ENCODE measurements at regions not wholly inside any gene's neighbourhood (a gene's known extent, or its start where the extent isn't known, plus 50 kb on each side); places are given as distances from the start of the nearest gene placed in this dataset.

DNA sequence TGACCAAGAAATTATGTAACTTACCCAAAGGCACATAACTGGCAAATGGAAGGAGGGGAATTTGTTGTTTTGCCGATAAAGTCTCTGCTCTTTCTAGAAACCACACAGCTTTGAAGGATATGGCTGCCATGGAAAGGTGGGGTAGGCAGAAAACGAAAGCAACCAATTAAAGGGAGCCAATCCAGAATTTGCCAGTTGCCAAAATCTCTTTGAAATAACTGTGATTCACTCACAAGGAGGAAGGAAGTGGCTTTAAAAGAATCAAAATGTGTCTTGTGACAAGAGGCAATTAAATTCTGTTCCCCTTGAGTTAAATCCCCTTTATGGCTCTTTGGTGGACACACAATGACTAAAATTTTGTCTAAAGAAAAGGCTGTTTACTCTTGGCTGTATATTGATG lies 61.2 kb upstream of the CCDC190 start:
- no peak for DNase-seq

DNA sequence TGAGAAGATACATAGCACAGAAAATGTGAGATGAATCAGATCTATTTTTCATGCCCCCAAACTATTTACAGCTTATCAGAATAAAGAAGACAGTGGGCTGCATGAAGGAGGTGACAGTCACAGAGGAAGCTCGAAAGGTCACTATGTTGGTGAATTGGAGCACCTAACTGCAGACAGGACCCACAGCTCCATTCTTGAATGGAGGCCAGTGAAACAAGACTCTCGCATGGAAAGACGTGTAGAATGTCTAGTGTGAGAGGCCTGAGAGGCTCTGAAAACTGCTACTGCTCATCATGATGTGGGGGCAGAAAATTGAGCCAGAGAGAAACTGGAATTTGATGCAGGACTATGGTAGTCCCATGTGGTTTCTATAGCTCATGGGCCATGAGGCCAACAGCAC lies 60.3 kb upstream of the CCDC190 start:
- no peak for DNase-seq

DNA sequence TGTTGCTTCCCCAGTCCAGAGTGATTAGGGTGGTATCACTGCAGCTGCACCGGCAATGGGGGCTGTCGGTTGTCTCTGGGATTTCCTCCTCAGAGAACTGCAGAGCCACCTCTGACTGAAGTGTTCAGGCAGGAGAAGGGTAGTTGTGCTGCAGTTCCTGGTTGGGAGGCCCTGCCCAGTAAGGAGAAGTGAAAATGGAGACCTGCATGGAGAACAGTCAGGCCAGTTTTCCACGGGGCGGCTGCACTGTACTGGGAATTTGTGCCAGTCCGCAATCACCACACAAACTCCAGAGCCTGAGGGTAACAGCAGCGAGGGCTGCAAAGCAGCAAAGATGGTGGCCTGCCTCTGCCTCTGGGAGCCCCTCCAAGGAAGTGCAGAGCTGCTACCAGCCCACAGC lies 58.1 kb upstream of the CCDC190 start:
- DNase-seq: no peak

DNA sequence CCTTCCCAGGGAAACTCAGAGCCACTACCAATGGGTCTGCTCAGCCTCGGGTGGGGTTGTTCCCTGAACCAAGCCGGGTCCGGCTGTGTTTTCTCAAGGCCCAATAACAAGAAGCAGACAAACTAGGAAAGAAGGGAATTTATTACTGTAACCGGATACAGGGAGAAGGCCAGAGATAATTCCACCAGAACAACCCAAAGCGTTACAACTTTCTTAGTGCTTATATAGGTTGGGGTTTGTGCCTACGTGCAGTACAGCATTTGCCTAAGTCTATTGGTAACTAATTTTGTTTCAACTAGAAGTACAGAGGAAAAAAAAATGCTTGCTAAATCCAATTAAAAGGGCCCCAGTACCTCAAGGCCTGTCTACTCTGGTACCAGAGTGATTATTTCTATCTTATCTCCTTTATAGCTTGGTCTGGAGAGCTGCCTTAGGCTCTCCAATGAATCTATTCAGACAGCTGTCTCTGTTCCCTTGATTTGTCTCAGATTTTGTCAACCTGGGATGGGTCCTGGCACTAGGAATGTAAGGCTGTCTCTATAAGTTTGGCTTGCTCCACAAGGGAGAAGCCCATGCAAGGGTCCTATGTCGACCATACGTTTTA lies 57.3 kb upstream of the CCDC190 start:
- DNase-seq: no peak

DNA sequence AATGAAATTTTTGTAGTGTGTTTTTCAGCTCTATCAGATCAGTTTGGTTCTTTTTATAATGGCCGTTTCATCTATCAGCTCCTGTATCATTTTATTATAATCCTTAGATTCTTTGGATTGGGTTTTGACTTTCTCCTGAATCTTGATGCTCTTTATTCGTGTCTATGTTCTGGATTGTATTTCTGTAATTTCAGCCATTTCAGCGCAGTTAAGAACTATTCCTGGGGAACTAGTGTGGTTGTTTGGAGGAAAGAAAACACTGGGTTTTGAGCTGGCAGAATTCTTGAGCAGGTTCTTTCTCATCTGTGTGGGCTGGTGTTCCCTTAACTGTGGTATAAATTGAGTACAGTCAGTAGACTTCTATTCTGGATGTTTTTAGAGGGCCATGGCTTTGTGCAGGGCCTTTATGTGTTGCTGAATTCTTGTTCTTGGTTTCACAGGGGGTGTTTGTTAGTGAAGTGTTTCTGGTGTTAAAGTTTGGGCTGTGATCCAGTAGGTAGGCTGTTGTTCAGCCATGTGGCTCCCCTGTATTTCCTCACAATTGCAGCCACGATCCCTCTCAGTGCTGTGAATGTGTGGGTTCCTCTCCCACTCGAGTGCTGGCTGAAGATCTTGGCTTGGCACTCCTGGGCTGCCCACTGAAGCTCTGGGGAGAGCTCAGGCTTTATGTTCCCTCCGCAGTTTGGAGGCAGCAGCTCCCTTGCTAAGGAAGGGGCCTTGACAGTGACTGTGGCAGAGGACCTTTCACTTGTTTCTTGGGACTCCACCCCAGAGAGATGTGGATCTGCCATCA lies 56.0 kb upstream of the CCDC190 start:
- DNase-seq: peak in 3 of 56 donors; percentile 9 to 19 (median 15)

DNA sequence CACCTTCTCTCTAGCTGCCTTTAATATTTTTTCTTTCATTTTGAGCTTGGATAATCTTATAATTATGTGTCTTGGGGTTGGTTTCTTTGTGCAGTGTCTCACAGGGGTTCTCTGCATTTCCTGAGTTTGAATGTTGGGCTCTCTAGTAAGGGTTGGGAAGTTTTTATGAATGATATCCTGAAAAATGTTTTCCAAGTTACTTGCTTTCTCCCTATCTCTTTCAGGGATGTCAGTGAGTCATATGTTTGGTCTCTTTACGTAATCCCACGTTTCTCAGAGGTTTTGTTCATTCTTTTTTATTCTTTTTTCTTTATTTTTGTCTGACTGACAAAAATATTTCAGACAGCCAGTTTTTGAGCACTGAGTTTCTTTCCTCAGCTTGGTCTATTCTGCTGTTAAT lies 55.4 kb upstream of the CCDC190 start:
- DNase-seq: no peak

DNA sequence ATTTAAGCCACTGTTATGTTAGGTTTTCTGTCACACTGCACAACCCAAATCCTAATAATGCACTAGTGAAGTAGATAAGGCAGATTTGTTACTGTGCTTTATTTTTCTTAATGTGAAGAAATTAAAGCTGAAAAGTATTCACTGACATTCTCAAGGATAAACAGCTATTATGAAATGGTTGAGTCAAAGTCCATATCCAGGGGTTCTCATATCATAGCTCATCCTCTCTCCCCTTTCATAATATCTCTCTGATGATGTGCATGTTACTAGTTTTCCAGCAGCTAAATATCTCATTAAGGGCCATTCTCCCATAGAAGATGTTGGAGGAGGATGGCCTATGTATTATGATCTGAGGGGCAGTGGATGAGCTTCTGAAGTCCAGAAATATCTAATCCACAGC lies 53.6 kb upstream of the CCDC190 start:
- DNase-seq: no peak

DNA sequence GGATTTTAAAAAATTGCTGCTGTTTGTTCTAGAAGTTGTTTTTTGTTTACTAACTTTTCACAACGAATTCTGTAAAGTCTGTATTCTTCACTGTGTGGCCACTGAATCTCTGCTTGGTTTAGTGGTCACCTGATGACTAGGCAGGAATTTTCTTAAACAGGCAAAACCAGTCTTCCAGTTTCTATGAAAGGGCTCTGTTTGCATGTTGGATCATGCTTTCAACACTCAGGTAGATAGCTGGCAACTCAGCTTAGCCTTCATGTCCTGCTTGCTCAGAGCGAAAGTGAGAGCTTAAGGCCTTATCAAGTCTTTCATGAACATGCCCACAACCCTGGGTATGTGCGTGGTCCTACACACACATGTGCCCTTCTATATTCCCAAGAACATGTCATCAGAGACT lies 52.4 kb upstream of the CCDC190 start:
- no peak for DNase-seq

DNA sequence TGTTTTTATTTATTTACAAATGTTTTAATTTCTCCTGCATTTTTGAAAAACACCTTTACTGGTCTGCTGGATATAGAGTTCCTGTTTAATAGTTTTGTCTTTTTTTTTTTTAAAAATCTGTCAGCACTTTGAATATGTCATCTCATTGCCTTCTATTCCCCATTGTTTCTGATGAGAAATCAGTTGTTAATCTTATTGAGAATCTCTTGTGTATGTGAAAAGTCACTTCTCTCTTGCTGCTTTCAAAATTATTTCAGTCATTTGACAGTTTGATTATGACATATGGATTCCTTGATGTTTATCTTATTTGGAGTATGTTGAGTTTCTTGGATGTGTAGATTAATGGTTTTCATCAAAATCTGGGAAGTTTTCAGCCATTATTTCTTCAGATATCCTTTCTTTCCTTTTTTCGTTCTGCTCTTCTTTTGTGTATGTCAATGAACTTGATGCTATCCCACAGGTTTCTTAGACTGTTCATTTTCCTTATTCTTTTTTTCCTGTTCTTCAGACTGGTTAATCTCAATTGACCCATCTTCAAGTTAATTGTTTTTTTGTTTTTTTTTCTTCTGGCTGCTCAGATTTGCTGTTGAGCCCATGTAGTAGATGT lies 51.2 kb upstream of the CCDC190 start:
- no peak for DNase-seq

Measured in amygdala (tissue), 56 donors.